Left ventricle myocardium inferior (tissue), 1 donor: ENCODE measurements at regions not wholly inside any gene's neighbourhood (a gene's known extent, or its start where the extent isn't known, plus 50 kb on each side); places are given as distances from the start of the nearest gene placed in this dataset.

Experiments used
- DNase-seq: peaks from one replicate; pipeline ENCODE4 v3.0.0-alpha.2; 2020
- H3K27ac ChIP-seq: fragments of 200-600 bp; replicated peaks from 2 replicates; pipeline ENCODE4 v1.8.0; 2021
- H3K27me3 ChIP-seq: fragments of 200-600 bp; 2 replicates; pipeline ENCODE4 v1.8.0; 2021; ENCODE audit warnings: low read depth
- H3K36me3 ChIP-seq: fragments of 200-600 bp; 2 replicates; pipeline ENCODE4 v1.8.0; 2021
- H3K4me1 ChIP-seq: fragments of 200-600 bp; 2 replicates; pipeline ENCODE4 v1.8.0; 2021
- H3K4me3 ChIP-seq: fragments of 200-600 bp; 2 replicates; pipeline ENCODE4 v1.8.0; 2021; ENCODE audit warnings: mild to moderate bottlenecking, moderate library complexity
- H3K9me3 ChIP-seq: fragments of 200-600 bp; replicated peaks from 2 replicates; pipeline ENCODE4 v1.8.0; 2021
- CTCF ChIP-seq: fragments of 200-600 bp; IDR thresholded peaks from 2 replicates; pipeline ENCODE4 v1.8.0; 2021; ENCODE audit warnings: antibody characterized with exemption, mild to moderate bottlenecking, borderline replicate concordance
- intact Hi-C: fragments of 100-400 bp; cut with micrococcal nuclease; formaldehyde crosslinking; loops from one replicate; pipeline ENCODE4 v1.11.0; 2022
- donor health status: DM: no; HTN: yes; CAD: no; lungs with severe emphysema.

- DNase-seq, result no peak
- no peak overlapping the region for H3K27ac ChIP-seq
- H3K4me3 ChIP-seq, result no peak overlapping the region
- H3K36me3 ChIP-seq, result no peaks in the 10 kb centered on the region
- no peaks in the 10 kb centered on the region for H3K9me3 ChIP-seq
- intact Hi-C loops, result no loop called here
- TF ChIP-seq CTCF, result no peak
- H3K27me3 ChIP-seq, result no peaks in the 10 kb centered on the region
- H3K4me1 ChIP-seq, result no peaks in the 10 kb centered on the region
These were observed 536.5 kb downstream of the CDH11 start for GRCh38 chr16:64585367-64585766.

- Histone ChIP-seq H3K9me3 (no peaks in the 10 kb centered on the region), H3K36me3 (no peaks in the 10 kb centered on the region), H3K27me3 (no peaks in the 10 kb centered on the region), H3K4me3 (no peak overlapping the region), H3K4me1 (no peaks in the 10 kb centered on the region), H3K27ac (no peak overlapping the region)
- no peak for DNase-seq
- TF ChIP-seq CTCF, result no peak
- intact Hi-C loops, result no loop called here
These were observed 541.3 kb downstream of the CDH11 start for GRCh38 chr16:64580558-64580957.

DNA sequence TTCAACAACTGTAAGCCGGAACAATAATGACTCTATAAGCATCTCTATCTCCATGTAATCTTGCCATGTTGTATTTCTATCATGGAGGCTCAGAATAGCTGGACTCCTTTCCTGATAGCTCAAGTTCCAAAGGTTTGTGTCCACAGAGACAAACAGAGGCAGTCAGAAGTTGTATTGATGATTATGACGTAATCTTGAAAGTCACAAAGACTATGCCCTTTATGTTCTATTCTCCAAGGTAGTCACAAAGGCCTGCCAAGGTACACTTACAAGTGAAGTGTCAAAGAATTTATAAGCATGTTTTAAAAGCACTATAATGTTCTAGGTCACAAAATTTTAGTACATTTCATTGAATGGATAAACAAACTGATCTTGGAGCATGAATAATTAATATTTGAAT is 542.2 kb downstream of the CDH11 start:
- no peak overlapping the region for H3K27ac ChIP-seq
- H3K9me3 ChIP-seq, result no peaks in the 10 kb centered on the region
- DNase-seq, result no peak

GRCh38 chr16:64545768-64546167 is 576.1 kb downstream of the CDH11 start:
- no peaks in the 10 kb centered on the region for H3K36me3 ChIP-seq
- H3K27me3 ChIP-seq, result no peaks in the 10 kb centered on the region
- no peak overlapping the region for H3K4me3 ChIP-seq
- DNase-seq, result no peak
- no peak for TF ChIP-seq CTCF
- intact Hi-C loops, result no loop called here
- no peak overlapping the region for H3K27ac ChIP-seq
- no peaks in the 10 kb centered on the region for H3K4me1 ChIP-seq
- no peaks in the 10 kb centered on the region for H3K9me3 ChIP-seq

More for the DNA sequence above, 542.2 kb downstream of the CDH11 start:
- Histone ChIP-seq H3K36me3 (no peaks in the 10 kb centered on the region), H3K4me1 (no peaks in the 10 kb centered on the region), H3K4me3 (no peak overlapping the region), H3K27me3 (no peaks in the 10 kb centered on the region)
- intact Hi-C loops, result no loop called here
- no peak for TF ChIP-seq CTCF

DNA sequence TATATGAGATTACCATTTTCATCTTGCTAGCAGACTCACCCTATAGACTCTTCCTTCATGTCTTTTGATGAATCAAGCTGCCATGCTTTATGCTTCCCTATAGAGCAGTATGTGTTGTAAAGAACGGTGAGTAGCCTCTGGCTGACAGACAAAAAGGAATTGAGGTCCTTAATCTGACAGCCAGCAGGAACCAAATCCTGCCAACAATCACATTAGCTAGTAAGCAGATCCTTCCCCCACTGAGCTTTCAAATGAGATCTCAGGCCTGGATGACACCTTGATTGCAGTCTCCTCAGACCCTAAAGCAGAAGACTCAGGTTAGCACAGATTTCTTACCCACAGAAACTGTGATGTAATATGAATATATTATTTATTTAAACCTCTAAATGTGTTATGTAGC is 577.0 kb downstream of the CDH11 start:
- H3K27me3 ChIP-seq, result no peaks in the 10 kb centered on the region
- no peaks in the 10 kb centered on the region for H3K4me1 ChIP-seq
- TF ChIP-seq CTCF, result no peak
- no peak overlapping the region for H3K4me3 ChIP-seq
- DNase-seq, result no peak
- H3K27ac ChIP-seq, result no peak overlapping the region
- intact Hi-C loops, result no loop called here
- H3K9me3 ChIP-seq, result no peaks in the 10 kb centered on the region
- no peaks in the 10 kb centered on the region for H3K36me3 ChIP-seq

DNA sequence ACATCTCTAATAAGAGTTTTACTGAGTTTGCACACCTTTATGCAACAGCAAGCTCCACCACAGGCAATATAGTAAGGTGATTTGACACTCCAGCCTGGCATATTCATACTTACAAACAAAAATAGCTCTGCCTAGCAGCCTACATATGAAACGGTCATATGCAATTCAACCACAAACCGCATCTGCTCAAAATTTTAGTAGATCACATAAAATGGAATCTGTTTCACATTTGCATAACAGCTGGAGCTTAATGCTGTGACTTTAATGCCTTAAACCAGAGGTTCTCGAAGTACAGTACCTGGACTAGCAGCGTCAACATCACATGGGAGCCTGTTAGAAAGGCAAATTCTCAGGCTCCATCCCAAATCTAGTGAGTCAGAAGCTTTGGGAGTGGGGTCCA is 578.4 kb downstream of the CDH11 start:
- H3K4me3 ChIP-seq, result no peak overlapping the region
- no peaks in the 10 kb centered on the region for H3K36me3 ChIP-seq
- intact Hi-C loops, result no loop called here
- H3K27ac ChIP-seq, result no peak overlapping the region
- H3K4me1 ChIP-seq, result no peaks in the 10 kb centered on the region
- no peaks in the 10 kb centered on the region for H3K9me3 ChIP-seq
- TF ChIP-seq CTCF, result no peak
- H3K27me3 ChIP-seq, result no peaks in the 10 kb centered on the region
- no peak for DNase-seq
